ENCODE measurements at regions not wholly inside any gene's neighbourhood (a gene's known extent, or its start where the extent isn't known, plus 50 kb on each side); places are given as distances from the start of the nearest gene placed in this dataset.

DNA sequence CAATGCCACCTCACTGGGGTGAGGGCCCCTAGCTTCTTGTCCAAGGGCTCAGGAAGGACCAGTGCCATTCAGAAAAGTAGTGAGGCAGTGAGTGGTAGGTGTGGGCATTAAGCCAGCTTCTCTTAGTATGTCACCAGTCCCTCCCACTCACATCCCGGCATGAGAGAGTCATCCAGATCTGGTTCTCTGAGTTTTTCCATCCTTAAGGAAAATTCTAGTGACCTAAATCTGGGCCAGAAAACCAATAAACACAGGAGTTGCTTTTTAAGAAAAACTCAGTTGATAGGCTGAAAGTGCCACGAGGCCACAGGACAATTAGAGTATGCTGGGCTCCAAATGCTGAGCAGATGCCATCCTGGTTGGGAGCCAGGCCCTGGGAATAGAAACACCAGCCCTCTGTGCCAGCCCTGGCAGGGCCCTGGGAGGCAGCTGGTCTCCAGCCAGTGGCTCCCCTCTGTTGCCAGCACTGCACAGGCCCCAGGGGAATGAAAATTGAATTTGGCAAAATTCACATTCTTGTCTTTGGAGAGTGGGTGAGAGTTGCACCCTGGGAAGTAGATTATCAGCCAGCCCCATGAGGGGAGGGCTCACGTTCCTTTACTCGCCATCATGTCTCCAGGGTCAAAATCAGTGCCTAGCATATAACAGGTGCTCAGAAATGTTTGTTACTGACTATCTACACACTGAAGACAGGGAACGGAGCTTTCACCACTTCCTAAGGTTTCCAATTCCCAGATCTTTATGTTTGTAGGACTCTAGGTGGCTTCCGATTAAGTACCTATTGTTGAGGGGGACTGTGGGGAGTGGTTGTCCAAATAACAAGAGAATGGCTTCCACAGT lies 52.8 kb downstream of the FAM43A start:
- H4K20me1 ChIP-seq (ENCODE audit: insufficient read depth): no peaks in the 10 kb centered on the region
- H3K27me3 ChIP-seq (ENCODE audit: insufficient read depth): peaks cover 16% of the 10 kb centered on the region; the same call in 1 of the 2 replicates
- H3K4me2 ChIP-seq: no peak overlapping the region
- H3K9me2 ChIP-seq: no peaks in the 10 kb centered on the region
- H2AFZ ChIP-seq (ENCODE audit: low read depth): no peak overlapping the region
- ChIA-PET POLR2A (no interaction called here), CTCF (interaction anchor here (0.5 to 1.2 kb wide), 4 partner anchors 42 to 513 kb away, joined by 3 read pairs; partner anchors contain the start of gene LSG1)
- no peak overlapping the region for H3K9ac ChIP-seq
- H3K4me3 ChIP-seq (ENCODE audit: low read depth in 2 of 2, low read length in 1 of 2): no peak overlapping the region
- H3K27ac ChIP-seq (ENCODE audit: low read depth in 2 of 2, low read length in 1 of 2): peak overlapping the region in 1 of 2 experiments; percentile 60; a peak in 2 of 4 replicates
- no peaks in the 10 kb centered on the region for H3K79me2 ChIP-seq (ENCODE audit: insufficient read depth)
- peak; percentile 74 for DNase-seq
- 66% methylated on average over 6 of the region's 6 CpGs for WGBS (ENCODE audit: low lambda C conversion rate)
- no peaks in the 10 kb centered on the region for H3F3A ChIP-seq (replicated peaks; ENCODE audit: insufficient read depth)
- no peaks in the 10 kb centered on the region for H3K36me3 ChIP-seq (replicated peaks in 1 of 2; ENCODE audit: control insufficient read depth in 1 of 2, insufficient read depth in 2 of 2, low read length in 1 of 2)
- H3K9me3 ChIP-seq: peaks cover 4% of the 10 kb centered on the region; the same call in 1 of the 2 replicates
- TF ChIP-seq YY1 (IDR thresholded peaks at IDR 0.05; ENCODE audit: low read depth) (no peak), NFIC (IDR thresholded peaks at IDR 0.05; ENCODE audit: borderline replicate concordance) (0 out of 2 replicates have a peak, but pooled peaks have one; percentile 9), ELF1 (IDR thresholded peaks at IDR 0.05) (no peak), EP300 (IDR thresholded peaks at IDR 0.05; ENCODE audit: borderline replicate concordance in 1 of 2, low read depth in 1 of 2, low read length in 1 of 2) (peak in 1 of 2 experiments; percentile 53; a peak in 1 of 4 replicates), RAD21 (IDR thresholded peaks at IDR 0.05; ENCODE audit: low read length) (peak; percentile 29; the same call in 1 of the 2 replicates), EZH2phosphoT487 (IDR thresholded peaks at IDR 0.05; ENCODE audit: borderline replicate concordance, low read depth) (no peak), GABPA (IDR thresholded peaks at IDR 0.05; ENCODE audit: low read depth) (no peak), TCF12 (IDR thresholded peaks at IDR 0.05) (0 out of 2 replicates have a peak, but pooled peaks have one; percentile 7), RCOR1 (IDR thresholded peaks at IDR 0.05; ENCODE audit: low read length) (peak; percentile 75), FOXJ3 (CRISPR knock-in tag; IDR thresholded peaks at IDR 0.05) (no peak)
- TF ChIP-seq, protein P1, sequence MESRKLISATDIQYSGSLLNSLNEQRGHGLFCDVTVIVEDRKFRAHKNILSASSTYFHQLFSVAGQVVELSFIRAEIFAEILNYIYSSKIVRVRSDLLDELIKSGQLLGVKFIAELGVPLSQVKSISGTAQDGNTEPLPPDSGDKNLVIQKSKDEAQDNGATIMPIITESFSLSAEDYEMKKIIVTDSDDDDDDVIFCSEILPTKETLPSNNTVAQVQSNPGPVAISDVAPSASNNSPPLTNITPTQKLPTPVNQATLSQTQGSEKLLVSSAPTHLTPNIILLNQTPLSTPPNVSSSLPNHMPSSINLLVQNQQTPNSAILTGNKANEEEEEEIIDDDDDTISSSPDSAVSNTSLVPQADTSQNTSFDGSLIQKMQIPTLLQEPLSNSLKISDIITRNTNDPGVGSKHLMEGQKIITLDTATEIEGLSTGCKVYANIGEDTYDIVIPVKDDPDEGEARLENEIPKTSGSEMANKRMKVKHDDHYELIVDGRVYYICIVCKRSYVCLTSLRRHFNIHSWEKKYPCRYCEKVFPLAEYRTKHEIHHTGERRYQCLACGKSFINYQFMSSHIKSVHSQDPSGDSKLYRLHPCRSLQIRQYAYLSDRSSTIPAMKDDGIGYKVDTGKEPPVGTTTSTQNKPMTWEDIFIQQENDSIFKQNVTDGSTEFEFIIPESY (IDR thresholded peaks at IDR 0.05; ENCODE audit: borderline replicate concordance, low read depth): no peak
- TF ChIP-seq, protein P2, sequence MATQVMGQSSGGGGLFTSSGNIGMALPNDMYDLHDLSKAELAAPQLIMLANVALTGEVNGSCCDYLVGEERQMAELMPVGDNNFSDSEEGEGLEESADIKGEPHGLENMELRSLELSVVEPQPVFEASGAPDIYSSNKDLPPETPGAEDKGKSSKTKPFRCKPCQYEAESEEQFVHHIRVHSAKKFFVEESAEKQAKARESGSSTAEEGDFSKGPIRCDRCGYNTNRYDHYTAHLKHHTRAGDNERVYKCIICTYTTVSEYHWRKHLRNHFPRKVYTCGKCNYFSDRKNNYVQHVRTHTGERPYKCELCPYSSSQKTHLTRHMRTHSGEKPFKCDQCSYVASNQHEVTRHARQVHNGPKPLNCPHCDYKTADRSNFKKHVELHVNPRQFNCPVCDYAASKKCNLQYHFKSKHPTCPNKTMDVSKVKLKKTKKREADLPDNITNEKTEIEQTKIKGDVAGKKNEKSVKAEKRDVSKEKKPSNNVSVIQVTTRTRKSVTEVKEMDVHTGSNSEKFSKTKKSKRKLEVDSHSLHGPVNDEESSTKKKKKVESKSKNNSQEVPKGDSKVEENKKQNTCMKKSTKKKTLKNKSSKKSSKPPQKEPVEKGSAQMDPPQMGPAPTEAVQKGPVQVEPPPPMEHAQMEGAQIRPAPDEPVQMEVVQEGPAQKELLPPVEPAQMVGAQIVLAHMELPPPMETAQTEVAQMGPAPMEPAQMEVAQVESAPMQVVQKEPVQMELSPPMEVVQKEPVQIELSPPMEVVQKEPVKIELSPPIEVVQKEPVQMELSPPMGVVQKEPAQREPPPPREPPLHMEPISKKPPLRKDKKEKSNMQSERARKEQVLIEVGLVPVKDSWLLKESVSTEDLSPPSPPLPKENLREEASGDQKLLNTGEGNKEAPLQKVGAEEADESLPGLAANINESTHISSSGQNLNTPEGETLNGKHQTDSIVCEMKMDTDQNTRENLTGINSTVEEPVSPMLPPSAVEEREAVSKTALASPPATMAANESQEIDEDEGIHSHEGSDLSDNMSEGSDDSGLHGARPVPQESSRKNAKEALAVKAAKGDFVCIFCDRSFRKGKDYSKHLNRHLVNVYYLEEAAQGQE (IDR thresholded peaks at IDR 0.05; ENCODE audit: low read depth, low read length): no peak
- peaks cover 11 to 12% of the 10 kb centered on the region in 2 experiments; a peak in 2 of 4 replicates for H3K4me1 ChIP-seq (ENCODE audit: control insufficient read depth in 1 of 2, insufficient read depth in 2 of 2, low read depth in 1 of 2, low read length in 1 of 2)
